ENCODE measurements at regions not wholly inside any gene's neighbourhood (a gene's known extent, or its start where the extent isn't known, plus 50 kb on each side); places are given as distances from the start of the nearest gene placed in this dataset.

DNA sequence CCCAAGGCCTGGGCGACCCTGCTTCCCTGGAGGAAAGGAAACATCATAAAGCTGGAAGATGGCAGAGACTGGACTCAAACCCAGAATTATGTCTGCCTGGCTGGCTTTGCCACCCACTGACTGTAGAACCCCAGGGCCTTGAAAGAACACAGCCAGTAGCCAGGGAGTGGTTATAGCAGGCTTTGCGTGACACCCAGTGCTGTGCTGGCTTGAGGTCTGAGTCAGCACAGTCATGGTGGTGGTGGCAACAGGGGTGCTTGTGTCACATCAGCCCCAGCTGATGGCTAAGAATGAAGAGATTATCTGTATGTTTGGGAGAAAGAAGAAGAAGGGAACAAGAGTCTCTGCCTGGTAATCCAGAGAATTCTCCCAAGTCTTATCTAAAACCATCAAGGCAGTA lies 178.8 kb upstream of the SPIN4 start:
- TF ChIP-seq, protein P1, sequence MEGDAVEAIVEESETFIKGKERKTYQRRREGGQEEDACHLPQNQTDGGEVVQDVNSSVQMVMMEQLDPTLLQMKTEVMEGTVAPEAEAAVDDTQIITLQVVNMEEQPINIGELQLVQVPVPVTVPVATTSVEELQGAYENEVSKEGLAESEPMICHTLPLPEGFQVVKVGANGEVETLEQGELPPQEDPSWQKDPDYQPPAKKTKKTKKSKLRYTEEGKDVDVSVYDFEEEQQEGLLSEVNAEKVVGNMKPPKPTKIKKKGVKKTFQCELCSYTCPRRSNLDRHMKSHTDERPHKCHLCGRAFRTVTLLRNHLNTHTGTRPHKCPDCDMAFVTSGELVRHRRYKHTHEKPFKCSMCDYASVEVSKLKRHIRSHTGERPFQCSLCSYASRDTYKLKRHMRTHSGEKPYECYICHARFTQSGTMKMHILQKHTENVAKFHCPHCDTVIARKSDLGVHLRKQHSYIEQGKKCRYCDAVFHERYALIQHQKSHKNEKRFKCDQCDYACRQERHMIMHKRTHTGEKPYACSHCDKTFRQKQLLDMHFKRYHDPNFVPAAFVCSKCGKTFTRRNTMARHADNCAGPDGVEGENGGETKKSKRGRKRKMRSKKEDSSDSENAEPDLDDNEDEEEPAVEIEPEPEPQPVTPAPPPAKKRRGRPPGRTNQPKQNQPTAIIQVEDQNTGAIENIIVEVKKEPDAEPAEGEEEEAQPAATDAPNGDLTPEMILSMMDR (conservative IDR thresholded peaks at IDR 0.05; ENCODE audit: low read length), result no peak
- TF ChIP-seq EZH2phosphoT487 (IDR thresholded peaks at IDR 0.05; ENCODE audit: borderline replicate concordance, low read depth, low read length), result no peak

All from OCI-LY7 (cell line).